C4-2B (cell line): ENCODE measurements at regions not wholly inside any gene's neighbourhood (a gene's known extent, or its start where the extent isn't known, plus 50 kb on each side); places are given as distances from the start of the nearest gene placed in this dataset.
"Not testable (repeated sequence)": the region's sequence is repeated elsewhere in the genome, so short reads cannot be mapped to it uniquely, and the experiment has no call there.

Experiments
- H3K27ac ChIP-seq: fragments of 450-650 bp; 2 replicates; pipeline ENCODE4 v1.5.1; 2017
- ZFX ChIP-seq: fragments of 450-650 bp; IDR thresholded peaks from 2 replicates; pipeline ENCODE4 v1.6.1; 2017
- TF ChIP-seq, protein P1 (sequence below): fragments of 450-650 bp; conservative IDR thresholded peaks from 2 replicates; pipeline ENCODE4 v1.5.1; 2017; ENCODE audit warnings: mild to moderate bottlenecking

DNA sequence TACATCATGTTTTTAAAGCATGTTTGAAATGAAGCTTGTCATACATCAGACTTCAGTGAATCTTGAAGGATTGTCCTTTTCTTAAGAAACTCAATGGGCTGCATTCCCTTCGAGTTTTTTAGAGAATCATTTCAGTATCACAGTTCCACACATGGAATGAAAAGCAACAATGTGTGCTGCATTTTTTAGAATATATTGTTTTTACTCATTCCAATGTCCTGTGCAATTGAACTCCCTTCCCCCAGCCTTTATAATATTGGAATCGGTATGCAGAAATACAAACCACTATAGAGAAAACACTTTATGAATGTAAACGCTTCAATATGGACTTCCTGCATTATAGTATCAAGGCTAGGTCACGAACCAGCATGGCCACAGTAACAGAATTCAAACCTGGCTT is 634.4 kb downstream of the GATA3 start:
- TF ChIP-seq, protein P1, sequence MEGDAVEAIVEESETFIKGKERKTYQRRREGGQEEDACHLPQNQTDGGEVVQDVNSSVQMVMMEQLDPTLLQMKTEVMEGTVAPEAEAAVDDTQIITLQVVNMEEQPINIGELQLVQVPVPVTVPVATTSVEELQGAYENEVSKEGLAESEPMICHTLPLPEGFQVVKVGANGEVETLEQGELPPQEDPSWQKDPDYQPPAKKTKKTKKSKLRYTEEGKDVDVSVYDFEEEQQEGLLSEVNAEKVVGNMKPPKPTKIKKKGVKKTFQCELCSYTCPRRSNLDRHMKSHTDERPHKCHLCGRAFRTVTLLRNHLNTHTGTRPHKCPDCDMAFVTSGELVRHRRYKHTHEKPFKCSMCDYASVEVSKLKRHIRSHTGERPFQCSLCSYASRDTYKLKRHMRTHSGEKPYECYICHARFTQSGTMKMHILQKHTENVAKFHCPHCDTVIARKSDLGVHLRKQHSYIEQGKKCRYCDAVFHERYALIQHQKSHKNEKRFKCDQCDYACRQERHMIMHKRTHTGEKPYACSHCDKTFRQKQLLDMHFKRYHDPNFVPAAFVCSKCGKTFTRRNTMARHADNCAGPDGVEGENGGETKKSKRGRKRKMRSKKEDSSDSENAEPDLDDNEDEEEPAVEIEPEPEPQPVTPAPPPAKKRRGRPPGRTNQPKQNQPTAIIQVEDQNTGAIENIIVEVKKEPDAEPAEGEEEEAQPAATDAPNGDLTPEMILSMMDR: no peak
- no peak for TF ChIP-seq ZFX

DNA sequence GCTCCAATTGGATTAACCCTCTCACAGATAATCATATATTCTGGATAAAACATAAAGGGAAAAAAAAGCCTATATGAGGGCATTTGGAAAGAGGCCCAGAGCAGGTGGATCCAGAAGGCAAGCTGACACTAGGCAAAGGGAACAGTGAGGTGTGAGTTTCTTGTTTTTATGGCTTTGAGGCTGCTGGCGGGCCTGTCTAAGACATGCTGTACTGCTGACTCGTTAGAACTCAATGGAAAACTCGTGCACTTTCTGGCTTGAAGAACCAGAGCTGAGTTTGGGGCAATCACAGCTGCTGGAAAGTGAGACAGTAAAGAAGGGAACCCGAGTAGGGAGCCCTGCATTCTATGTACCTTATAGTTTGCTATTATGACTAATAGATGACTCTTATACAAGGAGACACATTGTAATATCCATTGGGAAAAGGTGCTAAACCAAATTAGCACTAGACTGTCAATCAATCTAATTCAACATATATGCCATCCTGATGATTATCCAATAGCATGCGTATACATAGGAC is 637.1 kb downstream of the GATA3 start:
- TF ChIP-seq, protein P1: no peak
- no peak for TF ChIP-seq ZFX

More for the DNA sequence above, 634.4 kb downstream of the GATA3 start:
- no peak overlapping the region for H3K27ac ChIP-seq

DNA sequence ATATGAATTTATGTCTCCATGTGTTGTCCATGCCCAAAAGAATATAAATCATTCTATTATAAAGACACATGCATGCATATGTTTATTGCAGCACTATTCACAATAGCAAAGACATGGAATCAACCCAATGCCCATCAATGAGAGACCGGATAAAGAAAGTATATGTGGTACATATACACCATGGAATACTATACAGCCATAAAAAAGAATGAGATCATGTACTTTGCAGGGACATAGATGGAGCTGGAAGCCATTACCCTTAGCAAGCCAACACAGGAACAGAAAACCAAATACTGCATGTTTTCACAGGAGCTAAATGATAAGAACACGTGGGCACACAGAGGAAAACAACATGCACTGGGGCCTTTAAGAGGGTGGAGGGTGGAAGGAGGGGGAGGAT is 639.1 kb downstream of the GATA3 start:
- H3K27ac ChIP-seq: not testable (repeated sequence)

More for the DNA sequence above, 637.1 kb downstream of the GATA3 start:
- no peak overlapping the region for H3K27ac ChIP-seq

DNA sequence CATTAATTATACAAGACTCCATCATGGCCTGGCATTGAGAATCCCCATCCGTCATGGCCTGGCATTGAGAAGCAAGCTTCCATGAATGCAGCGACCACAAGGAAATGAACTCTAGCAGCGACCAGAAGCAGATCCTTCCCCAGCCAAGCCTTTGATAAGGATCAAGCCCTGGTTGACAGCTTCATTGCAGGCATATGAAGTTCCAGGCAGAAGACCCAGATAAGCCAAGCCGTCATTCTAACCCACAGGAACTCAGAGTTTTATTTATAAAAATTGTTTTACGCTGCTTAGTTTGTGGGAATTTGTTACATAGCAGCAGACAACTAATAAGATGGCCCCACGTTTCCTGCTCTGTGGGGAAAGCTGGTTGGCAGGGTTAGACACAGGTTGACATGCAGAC is 642.3 kb downstream of the GATA3 start:
- H3K27ac ChIP-seq: no peak overlapping the region
- TF ChIP-seq, protein P1: no peak
- TF ChIP-seq ZFX: no peak

DNA sequence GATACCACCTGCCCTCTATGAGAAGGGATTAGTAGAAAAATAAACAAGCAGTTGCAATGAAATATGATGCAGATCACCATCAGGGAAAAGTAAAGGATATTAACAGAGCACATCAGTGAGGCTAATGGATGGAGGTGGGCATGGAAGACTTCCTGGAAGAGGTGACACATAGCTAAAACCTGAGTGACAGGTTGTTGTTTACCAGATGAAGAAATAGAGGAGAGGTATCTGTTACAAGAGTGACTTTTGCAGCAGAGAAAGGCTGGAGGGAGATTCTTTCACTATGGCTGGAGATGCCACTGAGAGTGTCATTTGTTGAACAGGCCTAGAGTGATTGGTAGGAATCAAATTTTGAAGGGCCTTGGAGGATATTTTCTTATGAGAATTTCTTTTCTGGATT is 646.2 kb downstream of the GATA3 start:
- TF ChIP-seq, protein P1: no peak
- no peak for TF ChIP-seq ZFX

DNA sequence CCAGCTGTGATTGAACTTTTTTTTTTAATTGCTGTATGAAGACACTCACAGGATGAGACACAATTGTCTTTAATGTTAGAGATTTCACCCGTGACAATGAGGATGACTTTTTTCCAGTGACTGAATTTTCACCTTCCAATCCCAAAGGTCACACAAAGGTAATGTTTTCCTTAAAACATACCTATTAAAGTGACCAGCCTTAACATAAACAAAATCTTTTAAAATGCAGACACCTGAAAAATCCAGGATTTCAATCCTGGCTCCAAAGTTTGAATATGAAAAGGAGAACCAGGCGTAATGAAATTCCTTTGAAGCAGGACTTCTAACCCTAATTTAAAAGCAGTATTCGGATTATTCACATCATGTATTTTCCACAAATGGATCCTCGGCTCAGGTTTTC is 647.7 kb downstream of the GATA3 start:
- TF ChIP-seq ZFX: no peak
- TF ChIP-seq, protein P1: no peak
- H3K27ac ChIP-seq: no peak overlapping the region

More for the DNA sequence above, 646.2 kb downstream of the GATA3 start:
- H3K27ac ChIP-seq: no peak overlapping the region

DNA sequence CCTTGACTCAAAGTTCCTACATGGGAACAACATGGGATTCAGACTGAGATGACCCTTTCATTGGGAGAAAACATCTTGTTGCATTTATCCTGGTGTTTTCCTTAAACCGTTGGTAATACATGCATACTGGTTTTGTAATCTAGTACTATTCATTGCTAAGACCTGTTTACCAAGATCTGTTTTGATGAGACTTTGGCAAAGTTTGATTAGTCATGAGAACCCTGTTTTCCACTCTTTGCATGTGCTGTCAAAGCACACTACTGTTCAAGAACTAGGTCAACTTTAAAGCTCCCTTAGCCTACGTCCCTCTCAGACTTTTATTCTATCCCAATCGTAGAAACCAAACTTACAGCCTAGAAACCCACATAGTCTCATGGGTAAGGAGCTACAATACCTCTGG is 650.9 kb downstream of the GATA3 start:
- no peak overlapping the region for H3K27ac ChIP-seq
- TF ChIP-seq, protein P1: no peak
- TF ChIP-seq ZFX: no peak

DNA sequence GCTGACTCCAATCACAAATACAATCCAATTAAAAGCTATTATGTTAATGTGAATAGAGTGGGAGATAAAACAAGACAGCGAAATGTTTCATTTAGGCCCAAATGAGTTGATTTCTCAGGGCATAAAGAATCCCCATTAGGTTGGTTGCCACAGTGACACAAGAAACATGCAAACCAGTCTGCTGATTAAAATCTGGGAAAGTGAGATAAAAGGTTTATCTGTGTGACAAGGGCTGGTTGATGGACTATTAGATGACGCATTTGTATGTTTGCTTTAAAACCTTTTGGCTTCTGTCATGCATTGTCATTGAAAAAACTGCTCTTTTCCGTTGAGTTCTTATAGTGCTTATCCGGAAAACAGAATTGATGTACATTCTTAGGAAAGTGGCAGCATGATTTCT is 658.2 kb downstream of the GATA3 start:
- no peak for TF ChIP-seq ZFX
- no peak overlapping the region for H3K27ac ChIP-seq

DNA sequence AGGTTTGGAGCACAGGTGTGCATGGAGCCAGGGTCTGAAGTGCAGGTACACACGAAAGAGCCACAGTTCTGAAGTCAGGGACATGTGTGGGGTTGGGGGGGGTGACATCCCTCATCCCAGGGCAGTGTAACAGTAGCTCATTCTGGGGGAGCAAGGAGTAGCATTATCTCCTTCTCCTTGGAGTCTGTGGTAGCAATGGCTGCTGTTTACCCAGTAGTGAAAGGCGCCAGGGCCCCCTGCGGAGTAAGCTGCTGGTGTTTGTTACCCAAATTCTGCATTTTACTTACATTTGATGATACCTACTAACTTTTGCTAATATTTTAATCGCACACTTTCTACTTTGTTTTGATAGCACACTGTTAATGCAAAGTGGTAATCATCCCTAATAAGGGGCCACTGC is 665.5 kb downstream of the GATA3 start:
- TF ChIP-seq, protein P1: no peak
- no peak overlapping the region for H3K27ac ChIP-seq
